ENCODE measurements at regions not wholly inside any gene's neighbourhood (a gene's known extent, or its start where the extent isn't known, plus 50 kb on each side); places are given as distances from the start of the nearest gene placed in this dataset.

GRCh38 chr3:64353226-64353625 lies 128.0 kb upstream of the PRICKLE2 start:
- H3K4me3 Mint-ChIP-seq (ENCODE audit: unreplicated experiment), result no peak overlapping the region
- peaks cover 60% of the 10 kb centered on the region for H3K4me1 Mint-ChIP-seq (ENCODE audit: unreplicated experiment)
- no peak overlapping the region for H3K27ac Mint-ChIP-seq (ENCODE audit: unreplicated experiment)
- H3K9me3 Mint-ChIP-seq (ENCODE audit: unreplicated experiment), result no peaks in the 10 kb centered on the region
- peaks cover 2% of the 10 kb centered on the region for H3K27me3 Mint-ChIP-seq (ENCODE audit: unreplicated experiment)
- no peaks in the 10 kb centered on the region for H3K36me3 Mint-ChIP-seq (ENCODE audit: low read depth, unreplicated experiment)
- no peak for DNase-seq (ENCODE audit: low spot score)
- no peak for TF ChIP-seq CTCF (IDR thresholded peaks at IDR 0.05; ENCODE audit: unreplicated experiment)

GRCh38 chr3:64352639-64352992 lies 127.3 kb upstream of the PRICKLE2 start:
- TF ChIP-seq CTCF (IDR thresholded peaks at IDR 0.05; ENCODE audit: unreplicated experiment), result no peak
- DNase-seq (ENCODE audit: low spot score), result no peak
- Mint-ChIP-seq H3K27me3 (ENCODE audit: unreplicated experiment) (peaks cover 2% of the 10 kb centered on the region), H3K27ac (ENCODE audit: unreplicated experiment) (no peak overlapping the region), H3K9me3 (ENCODE audit: unreplicated experiment) (no peaks in the 10 kb centered on the region), H3K4me1 (ENCODE audit: unreplicated experiment) (peaks cover 54% of the 10 kb centered on the region), H3K4me3 (ENCODE audit: unreplicated experiment) (no peak overlapping the region), H3K36me3 (ENCODE audit: low read depth, unreplicated experiment) (no peaks in the 10 kb centered on the region)

- TF ChIP-seq CTCF (IDR thresholded peaks at IDR 0.05; ENCODE audit: unreplicated experiment), result no peak
- H3K9me3 Mint-ChIP-seq (ENCODE audit: unreplicated experiment), result no peaks in the 10 kb centered on the region
- H3K27me3 Mint-ChIP-seq (ENCODE audit: unreplicated experiment), result peaks cover 2% of the 10 kb centered on the region
- no peak overlapping the region for H3K27ac Mint-ChIP-seq (ENCODE audit: unreplicated experiment)
- H3K4me1 Mint-ChIP-seq (ENCODE audit: unreplicated experiment), result peaks cover 48% of the 10 kb centered on the region
- no peak overlapping the region for H3K4me3 Mint-ChIP-seq (ENCODE audit: unreplicated experiment)
- H3K36me3 Mint-ChIP-seq (ENCODE audit: low read depth, unreplicated experiment), result no peaks in the 10 kb centered on the region
- no peak for DNase-seq (ENCODE audit: low spot score)
Measured at GRCh38 chr3:64351713-64352638, 126.7 kb upstream of the PRICKLE2 start.

GRCh38 chr3:64349551-64349950 lies 124.3 kb upstream of the PRICKLE2 start:
- H3K4me1 Mint-ChIP-seq (ENCODE audit: unreplicated experiment), result peaks cover 33% of the 10 kb centered on the region
- H3K27ac Mint-ChIP-seq (ENCODE audit: unreplicated experiment), result no peak overlapping the region
- peaks cover 4% of the 10 kb centered on the region for H3K27me3 Mint-ChIP-seq (ENCODE audit: unreplicated experiment)
- no peak overlapping the region for H3K4me3 Mint-ChIP-seq (ENCODE audit: unreplicated experiment)
- no peak for TF ChIP-seq CTCF (IDR thresholded peaks at IDR 0.05; ENCODE audit: unreplicated experiment)
- no peaks in the 10 kb centered on the region for H3K36me3 Mint-ChIP-seq (ENCODE audit: low read depth, unreplicated experiment)
- no peak for DNase-seq (ENCODE audit: low spot score)
- H3K9me3 Mint-ChIP-seq (ENCODE audit: unreplicated experiment), result no peaks in the 10 kb centered on the region

GRCh38 chr3:64345371-64345770 lies 120.1 kb upstream of the PRICKLE2 start:
- no peak overlapping the region for H3K4me3 Mint-ChIP-seq (ENCODE audit: unreplicated experiment)
- no peak overlapping the region for H3K27ac Mint-ChIP-seq (ENCODE audit: unreplicated experiment)
- H3K27me3 Mint-ChIP-seq (ENCODE audit: unreplicated experiment), result peaks cover 4% of the 10 kb centered on the region
- DNase-seq (ENCODE audit: low spot score), result no peak
- TF ChIP-seq CTCF (IDR thresholded peaks at IDR 0.05; ENCODE audit: unreplicated experiment), result no peak
- peaks cover 47% of the 10 kb centered on the region for H3K4me1 Mint-ChIP-seq (ENCODE audit: unreplicated experiment)
- no peaks in the 10 kb centered on the region for H3K36me3 Mint-ChIP-seq (ENCODE audit: low read depth, unreplicated experiment)
- H3K9me3 Mint-ChIP-seq (ENCODE audit: unreplicated experiment), result no peaks in the 10 kb centered on the region
